Neural cell (in vitro differentiated cells): ENCODE measurements at regions not wholly inside any gene's neighbourhood (a gene's known extent, or its start where the extent isn't known, plus 50 kb on each side); places are given as distances from the start of the nearest gene placed in this dataset.

Source experiments
- H2AFZ ChIP-seq: fragments of 200-600, 300-800 bp; sonication (generic), shearing (Covaris generic); 2 replicates; pipeline ENCODE4 v1.6.0; 2014; ENCODE audit warnings: low read depth, mild to moderate bottlenecking, antibody characterized with exemption, low read length, moderate library complexity
- H3F3A ChIP-seq: fragments of 200-600 bp; shearing (Covaris generic); 2 replicates; pipeline ENCODE4 v1.6.1; 2016; ENCODE audit warnings: mild to moderate bottlenecking, moderate library complexity, mixed read lengths, antibody characterized with exemption, low read length; ENCODE audit not compliant: insufficient read depth, poor library complexity, severe bottlenecking
- H3K27ac ChIP-seq: fragments of 200-600, 300-800 bp; sonication (generic), shearing (Covaris generic); 2 replicates; pipeline ENCODE4 v1.5.1; 2014; ENCODE audit warnings: mild to moderate bottlenecking, low read length, moderate library complexity
- H3K27me3 ChIP-seq: fragments of 300-800, 200-600 bp; sonication (generic), shearing (Covaris generic); 2 replicates; pipeline ENCODE4 v1.6.0; 2014; ENCODE audit warnings: mild to moderate bottlenecking, low read depth, low read length, moderate library complexity; ENCODE audit not compliant: insufficient read depth
- H3K36me3 ChIP-seq: fragments of 300-800, 200-600 bp; sonication (generic), shearing (Covaris generic); 2 replicates; pipeline ENCODE4 v1.5.1; 2014; ENCODE audit warnings: mild to moderate bottlenecking, antibody characterized with exemption, low read length, moderate library complexity; ENCODE audit not compliant: insufficient read depth
- H3K4me2 ChIP-seq: fragments of 300-800, 200-600 bp; sonication (generic), shearing (Covaris generic); 2 replicates; pipeline ENCODE4 v1.6.0; 2014; ENCODE audit warnings: mild to moderate bottlenecking, low read length
- H3K4me3 ChIP-seq: fragments of 300-800, 200-600 bp; sonication (generic), shearing (Covaris generic); 2 replicates; pipeline ENCODE4 v1.5.1; 2014; ENCODE audit warnings: mild to moderate bottlenecking, low read length, moderate library complexity
- H3K79me2 ChIP-seq: fragments of 200-600 bp; shearing (Covaris generic); replicated peaks from 2 replicates; pipeline ENCODE4 v1.6.0; 2014; ENCODE audit warnings: mild to moderate bottlenecking, low read length, moderate library complexity; ENCODE audit not compliant: insufficient read depth
- H3K9ac ChIP-seq: fragments of 300-800, 200-600 bp; sonication (generic), shearing (Covaris generic); 2 replicates; pipeline ENCODE4 v1.6.1; 2016; ENCODE audit warnings: mild to moderate bottlenecking, low read length, mixed read lengths
- H3K9me2 ChIP-seq: fragments of 200-600 bp; shearing (Covaris generic); 2 replicates; pipeline ENCODE4 v1.6.1; 2016; ENCODE audit warnings: mild to moderate bottlenecking, low read length, mixed read lengths; ENCODE audit not compliant: insufficient read depth
- H3K9me3 ChIP-seq: fragments of 200-600, 300-800 bp; sonication (generic), shearing (Covaris generic); 2 replicates; pipeline ENCODE4 v1.6.1; 2016; ENCODE audit warnings: mild to moderate bottlenecking, mixed run types, low read length, moderate library complexity, mixed read lengths
- H4K20me1 ChIP-seq: fragments of 200-600 bp; shearing (Covaris generic); 2 replicates; pipeline ENCODE4 v1.6.1; 2016; ENCODE audit warnings: mild to moderate bottlenecking, mixed run types; ENCODE audit not compliant: insufficient read depth
- EP300 ChIP-seq: fragments of 450-650 bp; conservative IDR thresholded peaks from 2 replicates; pipeline ENCODE4 v1.6.1; 2014; ENCODE audit warnings: antibody characterized with exemption, mild to moderate bottlenecking, moderate library complexity; ENCODE audit not compliant: poor library complexity, severe bottlenecking
- EZH2 ChIP-seq: fragments of 200-600, 300-800 bp; shearing (Covaris generic), sonication (generic); IDR thresholded peaks from 2 replicates; pipeline ENCODE4 v1.6.1; 2014; ENCODE audit warnings: antibody characterized with exemption, low read length, borderline replicate concordance, mild to moderate bottlenecking; ENCODE audit not compliant: insufficient read depth, poor library complexity, severe bottlenecking
- MXI1 ChIP-seq: fragments of 450-650 bp; conservative IDR thresholded peaks from 2 replicates; pipeline ENCODE4 v1.6.1; 2014; ENCODE audit warnings: antibody characterized with exemption, mild to moderate bottlenecking; ENCODE audit not compliant: poor library complexity, severe bottlenecking
- POLR2AphosphoS5 ChIP-seq: IDR thresholded peaks from 2 replicates; pipeline ENCODE4 v1.6.1; 2012
- RAD21 ChIP-seq: fragments of 450-650 bp; conservative IDR thresholded peaks from 2 replicates; pipeline ENCODE4 v1.6.1; 2014; ENCODE audit warnings: antibody characterized with exemption, mild to moderate bottlenecking, moderate library complexity
- REST ChIP-seq: IDR thresholded peaks from 2 replicates; pipeline ENCODE4 v1.6.1; 2012; ENCODE audit warnings: borderline replicate concordance
- SMC3 ChIP-seq: fragments of 450-650 bp; conservative IDR thresholded peaks from 2 replicates; pipeline ENCODE4 v1.6.1; 2014; ENCODE audit warnings: antibody characterized with exemption, mild to moderate bottlenecking, moderate library complexity; ENCODE audit not compliant: poor library complexity
- TAF1 ChIP-seq: IDR thresholded peaks from 2 replicates; pipeline ENCODE4 v1.6.1; 2012; ENCODE audit warnings: low read depth
- TF ChIP-seq, protein P1 (sequence below): fragments of 450-650 bp; IDR thresholded peaks from 2 replicates; pipeline ENCODE4 v1.5.1; 2014; ENCODE audit warnings: antibody characterized with exemption, mild to moderate bottlenecking, moderate library complexity; ENCODE audit not compliant: poor library complexity, severe bottlenecking

DNA sequence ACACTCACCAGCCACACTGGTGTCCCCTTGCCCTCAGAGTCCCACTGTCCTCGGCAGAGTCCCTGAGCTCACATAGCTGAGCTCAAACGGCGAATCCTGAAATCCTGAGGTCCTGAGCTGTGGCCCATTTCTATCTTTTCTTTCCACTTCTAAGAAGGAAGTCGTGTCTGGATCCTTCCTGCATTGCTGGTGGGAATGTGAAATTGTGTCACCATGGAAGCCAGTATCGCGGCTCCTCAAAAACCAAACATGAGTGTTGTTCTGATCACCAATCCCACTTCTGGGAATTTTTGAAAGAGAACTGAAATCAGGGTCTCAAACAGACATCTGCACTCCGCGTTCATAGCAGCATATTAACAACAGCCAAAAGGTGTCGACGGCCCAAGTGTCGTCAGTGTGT lies 244.7 kb downstream of the EIPR1 start:
- TF ChIP-seq EZH2 = no peak
- no peak for TF ChIP-seq REST
- no peak for TF ChIP-seq SMC3
- no peak for TF ChIP-seq POLR2AphosphoS5
- TF ChIP-seq TAF1 = no peak
- TF ChIP-seq EP300 = no peak
- no peak for TF ChIP-seq MXI1
- TF ChIP-seq, protein P1, sequence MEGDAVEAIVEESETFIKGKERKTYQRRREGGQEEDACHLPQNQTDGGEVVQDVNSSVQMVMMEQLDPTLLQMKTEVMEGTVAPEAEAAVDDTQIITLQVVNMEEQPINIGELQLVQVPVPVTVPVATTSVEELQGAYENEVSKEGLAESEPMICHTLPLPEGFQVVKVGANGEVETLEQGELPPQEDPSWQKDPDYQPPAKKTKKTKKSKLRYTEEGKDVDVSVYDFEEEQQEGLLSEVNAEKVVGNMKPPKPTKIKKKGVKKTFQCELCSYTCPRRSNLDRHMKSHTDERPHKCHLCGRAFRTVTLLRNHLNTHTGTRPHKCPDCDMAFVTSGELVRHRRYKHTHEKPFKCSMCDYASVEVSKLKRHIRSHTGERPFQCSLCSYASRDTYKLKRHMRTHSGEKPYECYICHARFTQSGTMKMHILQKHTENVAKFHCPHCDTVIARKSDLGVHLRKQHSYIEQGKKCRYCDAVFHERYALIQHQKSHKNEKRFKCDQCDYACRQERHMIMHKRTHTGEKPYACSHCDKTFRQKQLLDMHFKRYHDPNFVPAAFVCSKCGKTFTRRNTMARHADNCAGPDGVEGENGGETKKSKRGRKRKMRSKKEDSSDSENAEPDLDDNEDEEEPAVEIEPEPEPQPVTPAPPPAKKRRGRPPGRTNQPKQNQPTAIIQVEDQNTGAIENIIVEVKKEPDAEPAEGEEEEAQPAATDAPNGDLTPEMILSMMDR = no peak
- TF ChIP-seq RAD21 = no peak
- Histone ChIP-seq H4K20me1 (no peaks in the 10 kb centered on the region), H3K4me3 (no peak overlapping the region), H3K4me2 (no peak overlapping the region), H3K9me2 (no peaks in the 10 kb centered on the region), H3K79me2 (no peaks in the 10 kb centered on the region), H3K27ac (no peak overlapping the region), H3K36me3 (no peaks in the 10 kb centered on the region), H3K9me3 (no peaks in the 10 kb centered on the region), H3K27me3 (no peaks in the 10 kb centered on the region), H2AFZ (no peak overlapping the region), H3F3A (no peaks in the 10 kb centered on the region), H3K9ac (no peak overlapping the region)

GRCh38 chr2:3132466-3132865 lies 245.2 kb downstream of the EIPR1 start:
- H3K27me3 ChIP-seq = no peaks in the 10 kb centered on the region
- no peaks in the 10 kb centered on the region for H3F3A ChIP-seq
- no peak overlapping the region for H3K4me2 ChIP-seq
- no peak overlapping the region for H3K4me3 ChIP-seq
- TF ChIP-seq POLR2AphosphoS5 (no peak), RAD21 (no peak), SMC3 (no peak), REST (no peak), MXI1 (no peak), EZH2 (no peak)
- TF ChIP-seq, protein P1 = no peak
- H3K9me2 ChIP-seq = no peaks in the 10 kb centered on the region
- H3K9me3 ChIP-seq = no peaks in the 10 kb centered on the region
- no peak overlapping the region for H3K27ac ChIP-seq
- no peak overlapping the region for H3K9ac ChIP-seq
- H2AFZ ChIP-seq = no peak overlapping the region
- no peaks in the 10 kb centered on the region for H3K36me3 ChIP-seq
- H4K20me1 ChIP-seq = no peaks in the 10 kb centered on the region
- no peaks in the 10 kb centered on the region for H3K79me2 ChIP-seq
